ENCODE measurements at regions not wholly inside any gene's neighbourhood (a gene's known extent, or its start where the extent isn't known, plus 50 kb on each side); places are given as distances from the start of the nearest gene placed in this dataset.

DNA sequence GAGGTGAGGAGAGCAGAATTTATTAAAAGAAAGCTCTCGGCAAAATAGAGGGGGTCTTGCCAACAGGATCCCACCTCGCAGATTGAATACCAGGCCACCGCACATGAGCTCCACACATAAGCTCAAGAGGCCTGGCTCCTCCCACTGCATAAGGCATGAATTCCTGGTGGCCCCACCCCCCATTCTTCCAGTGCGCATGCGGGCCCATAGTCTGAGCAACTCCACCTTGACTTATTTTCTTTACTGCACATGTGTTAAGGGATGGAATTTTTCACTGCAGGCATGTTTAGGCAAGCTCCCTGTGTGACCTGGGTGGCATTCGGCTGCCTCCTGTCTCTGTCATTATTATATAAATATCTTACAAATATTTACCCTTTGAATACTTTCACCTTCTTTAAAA lies 412.5 kb downstream of the RMST start:
- no peaks in the 10 kb centered on the region for H3K4me1 ChIP-seq (ENCODE audit: control insufficient read depth in 2 of 2, insufficient read depth in 2 of 2, low read length in 2 of 2)
- ChIA-PET POLR2A (no interaction called here), CTCF (no interaction called here)
- no peak overlapping the region for H3K27ac ChIP-seq (ENCODE audit: low read length in 2 of 2)
- H4K20me1 ChIP-seq (ENCODE audit: control insufficient read depth, insufficient read depth, low read length, poor library complexity, severe bottlenecking), result no peaks in the 10 kb centered on the region
- no peaks in the 10 kb centered on the region for H3K27me3 ChIP-seq (replicated peaks in 1 of 4; ENCODE audit: control extremely low read depth in 1 of 4, control insufficient read depth in 3 of 4, insufficient read depth in 4 of 4, low read length in 3 of 4)
- Mint-ChIP-seq H3K27ac (no peak overlapping the region), H3K4me3 (no peak overlapping the region), H3K9me3 (ENCODE audit: insufficient read depth) (no peaks in the 10 kb centered on the region), H3K27me3 (no peaks in the 10 kb centered on the region), H3K4me1 (no peaks in the 10 kb centered on the region)
- no peaks in the 10 kb centered on the region for H3K79me2 ChIP-seq (ENCODE audit: control insufficient read depth, insufficient read depth, low read length)
- no peaks in the 10 kb centered on the region for H3K36me3 ChIP-seq (replicated peaks in 1 of 2; ENCODE audit: control extremely low read depth in 1 of 2, control insufficient read depth in 1 of 2, extremely low read depth in 1 of 2, insufficient read depth in 2 of 2, low read length in 1 of 2)
- peaks cover 0 to 3% (median 0%) of the 10 kb centered on the region in 3 donors for H3K9me3 ChIP-seq (ENCODE audit: control extremely low read depth in 1 of 3, control insufficient read depth in 2 of 3, insufficient read depth in 1 of 3, low read length in 2 of 3)
- H3K4me2 ChIP-seq (replicated peaks; ENCODE audit: low read depth, low read length, poor library complexity, severe bottlenecking), result no peak overlapping the region
- H3K4me3 ChIP-seq (ENCODE audit: control extremely low read depth in 1 of 5, extremely low read depth in 1 of 5, insufficient read depth in 1 of 5, low read depth in 2 of 5, low read length in 4 of 5), result no peak overlapping the region
- ATAC-seq (ENCODE audit: low read depth) (no peak), DNase-seq (no peak)
- intact Hi-C loops (cut with micrococcal nuclease), result no loop called here
- WGBS (ENCODE audit: insufficient coverage), result 94% methylated on average over 2 of the region's 6 CpGs
- no peak overlapping the region for H3K9ac ChIP-seq (ENCODE audit: low read length)
- no peak overlapping the region for H2AFZ ChIP-seq (ENCODE audit: insufficient read depth, low read depth, low read length, poor library complexity, severe bottlenecking)
- TF ChIP-seq EZH2 (IDR thresholded peaks at IDR 0.05; ENCODE audit: borderline replicate concordance, insufficient read depth, low read depth, low read length, poor library complexity, severe bottlenecking) (no peak), CTCF (IDR thresholded peaks at IDR 0.05) (no peak)

DNA sequence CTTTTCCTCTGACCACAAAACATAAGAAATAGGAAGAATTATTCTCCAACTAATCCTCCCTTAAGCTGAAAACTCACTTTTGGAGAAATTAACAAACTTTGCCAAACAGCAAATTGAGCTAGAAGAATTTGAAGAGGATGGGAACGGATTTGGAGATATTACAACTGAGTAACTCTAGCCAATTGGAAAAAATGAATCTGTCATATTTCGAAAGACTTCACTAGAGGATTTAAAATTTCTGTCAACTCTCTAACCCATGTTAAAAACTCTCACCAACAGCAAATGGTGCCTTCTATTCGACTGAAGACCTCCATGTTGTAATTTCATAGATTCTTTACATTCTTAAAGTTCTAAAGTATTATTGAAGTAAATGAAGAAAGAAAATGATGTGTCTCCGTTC lies 414.2 kb downstream of the RMST start:
- ATAC-seq (ENCODE audit: low read depth), result no peak
- H3K9ac ChIP-seq (ENCODE audit: low read length), result no peak overlapping the region
- DNase-seq, result no peak
- H3K4me1 ChIP-seq (ENCODE audit: control insufficient read depth in 2 of 2, insufficient read depth in 2 of 2, low read length in 2 of 2), result no peaks in the 10 kb centered on the region
- peaks cover 0 to 3% (median 0%) of the 10 kb centered on the region in 3 donors for H3K9me3 ChIP-seq (ENCODE audit: control extremely low read depth in 1 of 3, control insufficient read depth in 2 of 3, insufficient read depth in 1 of 3, low read length in 2 of 3)
- POLR2A ChIA-PET, result no interaction called here
- H3K27me3 ChIP-seq (replicated peaks in 1 of 4; ENCODE audit: control extremely low read depth in 1 of 4, control insufficient read depth in 3 of 4, insufficient read depth in 4 of 4, low read length in 3 of 4), result no peaks in the 10 kb centered on the region
- WGBS (ENCODE audit: insufficient coverage), result no CpG with 5 or more reads among the region's 4 CpGs
- no peak overlapping the region for H3K4me2 ChIP-seq (replicated peaks; ENCODE audit: low read depth, low read length, poor library complexity, severe bottlenecking)
- Mint-ChIP-seq H3K27ac (no peak overlapping the region), H3K4me3 (no peak overlapping the region), H3K4me1 (no peaks in the 10 kb centered on the region), H3K27me3 (no peaks in the 10 kb centered on the region), H3K9me3 (ENCODE audit: insufficient read depth) (no peaks in the 10 kb centered on the region)
- H3K4me3 ChIP-seq (ENCODE audit: control extremely low read depth in 1 of 5, extremely low read depth in 1 of 5, insufficient read depth in 1 of 5, low read depth in 2 of 5, low read length in 4 of 5), result no peak overlapping the region
- intact Hi-C loops (cut with micrococcal nuclease), result no loop called here
- no peaks in the 10 kb centered on the region for H3K36me3 ChIP-seq (replicated peaks in 1 of 2; ENCODE audit: control extremely low read depth in 1 of 2, control insufficient read depth in 1 of 2, extremely low read depth in 1 of 2, insufficient read depth in 2 of 2, low read length in 1 of 2)
- no peak overlapping the region for H2AFZ ChIP-seq (ENCODE audit: insufficient read depth, low read depth, low read length, poor library complexity, severe bottlenecking)
- H4K20me1 ChIP-seq (ENCODE audit: control insufficient read depth, insufficient read depth, low read length, poor library complexity, severe bottlenecking), result no peaks in the 10 kb centered on the region
- H3K79me2 ChIP-seq (ENCODE audit: control insufficient read depth, insufficient read depth, low read length), result no peaks in the 10 kb centered on the region
- H3K27ac ChIP-seq (ENCODE audit: low read length in 2 of 2), result no peak overlapping the region
- no peak for TF ChIP-seq CTCF (IDR thresholded peaks at IDR 0.05)
- no peak for TF ChIP-seq EZH2 (IDR thresholded peaks at IDR 0.05; ENCODE audit: borderline replicate concordance, insufficient read depth, low read depth, low read length, poor library complexity, severe bottlenecking)
- CTCF ChIA-PET, result no interaction called here
